NCI-H748 (cell line): ENCODE measurements at regions not wholly inside any gene's neighbourhood (a gene's known extent, or its start where the extent isn't known, plus 50 kb on each side); places are given as distances from the start of the nearest gene placed in this dataset.
A peak's percentile ranks its signal among the peaks of the same experiment; 100 is the strongest.
"Not testable (repeated sequence)": the region's sequence is repeated elsewhere in the genome, so short reads cannot be mapped to it uniquely, and the experiment has no call there.

Experiments used
- DNase-seq: peaks from one replicate; lab custom pipeline; 2025; ENCODE audit not compliant: unreplicated experiment; lab: John Stamatoyannopoulos, UW

GRCh38 chr3:16072420-16073110 lies 101.9 kb upstream of the GALNT15 start:
- no peak for DNase-seq

- DNase-seq = no peak
Observed at GRCh38 chr3:16073203-16073602, 101.3 kb upstream of the GALNT15 start.

GRCh38 chr3:16073990-16074671 lies 100.3 kb upstream of the GALNT15 start:
- DNase-seq = not testable (repeated sequence)

- no peak for DNase-seq
Observed at GRCh38 chr3:16075647-16076046, 98.8 kb upstream of the GALNT15 start.

GRCh38 chr3:16076564-16076963 lies 97.9 kb upstream of the GALNT15 start:
- DNase-seq = no peak

GRCh38 chr3:16077146-16077545 lies 97.3 kb upstream of the GALNT15 start:
- not testable (repeated sequence) for DNase-seq

GRCh38 chr3:16077681-16078080 lies 96.8 kb upstream of the GALNT15 start:
- DNase-seq = not testable (repeated sequence)

GRCh38 chr3:16079519-16079918 lies 95.0 kb upstream of the GALNT15 start:
- no peak for DNase-seq

- DNase-seq = no peak
Observed at GRCh38 chr3:16081661-16082060, 92.8 kb upstream of the GALNT15 start.

GRCh38 chr3:16084887-16085286 lies 89.6 kb upstream of the GALNT15 start:
- DNase-seq = no peak

GRCh38 chr3:16085410-16085809 lies 89.1 kb upstream of the GALNT15 start:
- DNase-seq = no peak

GRCh38 chr3:16085884-16086608 lies 88.4 kb upstream of the GALNT15 start:
- DNase-seq = no peak

GRCh38 chr3:16086690-16087089 lies 87.8 kb upstream of the GALNT15 start:
- no peak for DNase-seq

- DNase-seq = no peak
Observed at GRCh38 chr3:16088496-16088895, 86.0 kb upstream of the GALNT15 start.

GRCh38 chr3:16089521-16089920 lies 85.0 kb upstream of the GALNT15 start:
- no peak for DNase-seq

- DNase-seq = no peak
Observed at GRCh38 chr3:16090024-16090423, 84.5 kb upstream of the GALNT15 start.

- DNase-seq = no peak
Observed at GRCh38 chr3:16090706-16091105, 83.8 kb upstream of the GALNT15 start.

- no peak for DNase-seq
Observed at GRCh38 chr3:16092923-16093322, 81.6 kb upstream of the GALNT15 start.

GRCh38 chr3:16101295-16102186 lies 72.9 kb upstream of the GALNT15 start:
- peak; percentile 11 for DNase-seq

GRCh38 chr3:16102187-16102561 lies 72.3 kb upstream of the GALNT15 start:
- no peak for DNase-seq

GRCh38 chr3:16102905-16103364 lies 71.5 kb upstream of the GALNT15 start:
- DNase-seq = no peak
